ENCODE measurements at regions not wholly inside any gene's neighbourhood (a gene's known extent, or its start where the extent isn't known, plus 50 kb on each side); places are given as distances from the start of the nearest gene placed in this dataset.

- TF ChIP-seq ATF2 (IDR thresholded peaks at IDR 0.05; ENCODE audit: low read length), result no peak
- no peak for TF ChIP-seq RAD21 (IDR thresholded peaks at IDR 0.05 in 1 of 2, conservative IDR thresholded peaks at IDR 0.05 in 1 of 2; ENCODE audit: low read depth in 2 of 2, low read length in 2 of 2)
- TF ChIP-seq RNF2 (IDR thresholded peaks at IDR 0.05; ENCODE audit: borderline replicate concordance, low read depth, low read length, missing control alignments, poor library complexity, severe bottlenecking), result no peak
- TF ChIP-seq SUZ12 (IDR thresholded peaks at IDR 0.05; ENCODE audit: low read length), result no peak
- no peak for TF ChIP-seq SRF (IDR thresholded peaks at IDR 0.05; ENCODE audit: low read depth, low read length)
- no peak for TF ChIP-seq MAFK (IDR thresholded peaks at IDR 0.05; ENCODE audit: low read depth, low read length)
- no peak for TF ChIP-seq YY1 (IDR thresholded peaks at IDR 0.05; ENCODE audit: low read depth, low read length)
Measured at GRCh38 chrX:138945219-138945618, 233.7 kb upstream of the FGF13 start (continued).
